K562 (cell line): ENCODE measurements at regions not wholly inside any gene's neighbourhood (a gene's known extent, or its start where the extent isn't known, plus 50 kb on each side); places are given as distances from the start of the nearest gene placed in this dataset.

Experiments used
- CGGBP1 ChIP-seq: fragments of 250-450 bp; sonication (Bioruptor Pico); IDR thresholded peaks from 2 replicates; pipeline ENCODE4 v1.9.0; 2021; ENCODE audit warnings: mild to moderate bottlenecking
- CLOCK ChIP-seq: fragments of 250-450 bp; sonication (Bioruptor Pico); IDR thresholded peaks from 2 replicates; pipeline ENCODE4 v1.4.0; 2020; ENCODE audit warnings: mild to moderate bottlenecking, moderate library complexity, borderline replicate concordance
- CTCF ChIP-seq, 3 experiments: IDR thresholded peaks in 2 of 3; conservative IDR thresholded peaks in 1 of 3; 2 replicates each; pipeline ENCODE4 v1.5.1; 2011 to 2012; ENCODE audit warnings: low read length in 3 of 3, mild to moderate bottlenecking in 3 of 3, control low read depth in 2 of 3, improper control_type of control experiment in 1 of 3, inconsistent platforms in 1 of 3, low read depth in 1 of 3, mixed read lengths in 1 of 3, moderate library complexity in 1 of 3; ENCODE audit not compliant: insufficient read depth in 2 of 3
- MEF2A ChIP-seq: IDR thresholded peaks from 2 replicates; pipeline ENCODE4 v1.6.1; 2011; ENCODE audit warnings: low read depth, mild to moderate bottlenecking, low read length, moderate library complexity; ENCODE audit not compliant: control insufficient read depth
- MLX ChIP-seq, 2 experiments: fragments of 450-650 bp in 1 of 2; sonication (generic) in 1 of 2; formaldehyde crosslinking; conservative IDR thresholded peaks; 2 replicates each; pipeline versions ENCODE4 v1.4.0 to v1.8.1; 2020 to 2022; ENCODE audit warnings: mild to moderate bottlenecking in 1 of 2, missing genetic modification reagents in 1 of 2
- POLR2A ChIP-seq: fragments of 450-650 bp; conservative IDR thresholded peaks from 2 replicates; pipeline ENCODE4 v1.6.1; 2016
- TAL1 ChIP-seq: fragments of 450-650 bp; IDR thresholded peaks from 2 replicates; pipeline ENCODE4 v1.6.1; 2016; ENCODE audit warnings: mild to moderate bottlenecking
- USF2 ChIP-seq: sonication (generic); formaldehyde crosslinking; IDR thresholded peaks from 2 replicates; pipeline ENCODE4 v1.5.0; 2020; ENCODE audit warnings: missing genetic modification reagents
- ZFP1 ChIP-seq: fragments of 450-650 bp; formaldehyde crosslinking; IDR thresholded peaks from 2 replicates; pipeline ENCODE4 v1.4.0; 2020; ENCODE audit warnings: mild to moderate bottlenecking, mixed read lengths
- ZNF134 ChIP-seq: fragments of 250-450 bp; sonication (Bioruptor Pico); conservative IDR thresholded peaks from 2 replicates; pipeline ENCODE4 v1.4.0; 2020
- ZNF274 ChIP-seq: IDR thresholded peaks from 2 replicates; pipeline ENCODE4 v1.6.1; 2011; ENCODE audit warnings: low read depth, mild to moderate bottlenecking, low read length, moderate library complexity, borderline replicate concordance
- TF ChIP-seq, protein P1 (sequence below): fragments of 450-650 bp; IDR thresholded peaks from 2 replicates; pipeline ENCODE4 v1.6.1; 2016
- TF ChIP-seq, protein P2 (sequence below): fragments of 250-450 bp; sonication (Bioruptor Pico); IDR thresholded peaks from 2 replicates; pipeline ENCODE4 v1.5.0; 2022; ENCODE audit warnings: mild to moderate bottlenecking

GRCh38 chr11:95676308-95676707 lies 113.3 kb downstream of the FAM76B start:
- TF ChIP-seq CTCF (IDR thresholded peaks at IDR 0.05 in 2 of 3, conservative IDR thresholded peaks at IDR 0.05 in 1 of 3; ENCODE audit: insufficient read depth in 2 of 3, low read depth in 1 of 3, low read length in 3 of 3) (no peak), MLX (CRISPR knock-in tag; conservative IDR thresholded peaks at IDR 0.05) (no peak), ZNF274 (no peak), MEF2A (no peak), POLR2A (no peak), USF2 (CRISPR knock-in tag) (no peak), ZNF134 (CRISPR knock-in tag) (no peak), CLOCK (CRISPR knock-in tag) (no peak), CGGBP1 (CRISPR knock-in tag) (no peak), TAL1 (no peak), ZFP1 (no peak)
- TF ChIP-seq, protein P1, sequence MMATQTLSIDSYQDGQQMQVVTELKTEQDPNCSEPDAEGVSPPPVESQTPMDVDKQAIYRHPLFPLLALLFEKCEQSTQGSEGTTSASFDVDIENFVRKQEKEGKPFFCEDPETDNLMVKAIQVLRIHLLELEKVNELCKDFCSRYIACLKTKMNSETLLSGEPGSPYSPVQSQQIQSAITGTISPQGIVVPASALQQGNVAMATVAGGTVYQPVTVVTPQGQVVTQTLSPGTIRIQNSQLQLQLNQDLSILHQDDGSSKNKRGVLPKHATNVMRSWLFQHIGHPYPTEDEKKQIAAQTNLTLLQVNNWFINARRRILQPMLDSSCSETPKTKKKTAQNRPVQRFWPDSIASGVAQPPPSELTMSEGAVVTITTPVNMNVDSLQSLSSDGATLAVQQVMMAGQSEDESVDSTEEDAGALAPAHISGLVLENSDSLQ, result no peak
- TF ChIP-seq, protein P2, sequence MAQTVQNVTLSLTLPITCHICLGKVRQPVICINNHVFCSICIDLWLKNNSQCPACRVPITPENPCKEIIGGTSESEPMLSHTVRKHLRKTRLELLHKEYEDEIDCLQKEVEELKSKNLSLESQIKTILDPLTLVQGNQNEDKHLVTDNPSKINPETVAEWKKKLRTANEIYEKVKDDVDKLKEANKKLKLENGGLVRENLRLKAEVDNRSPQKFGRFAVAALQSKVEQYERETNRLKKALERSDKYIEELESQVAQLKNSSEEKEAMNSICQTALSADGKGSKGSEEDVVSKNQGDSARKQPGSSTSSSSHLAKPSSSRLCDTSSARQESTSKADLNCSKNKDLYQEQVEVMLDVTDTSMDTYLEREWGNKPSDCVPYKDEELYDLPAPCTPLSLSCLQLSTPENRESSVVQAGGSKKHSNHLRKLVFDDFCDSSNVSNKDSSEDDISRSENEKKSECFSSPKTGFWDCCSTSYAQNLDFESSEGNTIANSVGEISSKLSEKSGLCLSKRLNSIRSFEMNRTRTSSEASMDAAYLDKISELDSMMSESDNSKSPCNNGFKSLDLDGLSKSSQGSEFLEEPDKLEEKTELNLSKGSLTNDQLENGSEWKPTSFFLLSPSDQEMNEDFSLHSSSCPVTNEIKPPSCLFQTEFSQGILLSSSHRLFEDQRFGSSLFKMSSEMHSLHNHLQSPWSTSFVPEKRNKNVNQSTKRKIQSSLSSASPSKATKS (CRISPR knock-in tag), result no peak
